Erythroblast (primary cell): ENCODE measurements at regions not wholly inside any gene's neighbourhood (a gene's known extent, or its start where the extent isn't known, plus 50 kb on each side); places are given as distances from the start of the nearest gene placed in this dataset.

Experiments used
- GATA1 ChIP-seq: IDR thresholded peaks from 2 replicates; pipeline ENCODE4 v1.6.1; 2011; ENCODE audit warnings: low read depth, mild to moderate bottlenecking, control low read depth, low read length, moderate library complexity
- POLR2A ChIP-seq: IDR thresholded peaks from 2 replicates; pipeline ENCODE4 v1.6.1; 2011; ENCODE audit warnings: mild to moderate bottlenecking, low read length

GRCh38 chr15:61299075-61299763, 70.1 kb upstream of the RORA start:
- TF ChIP-seq POLR2A (no peak), GATA1 (no peak)
